ENCODE measurements at regions not wholly inside any gene's neighbourhood (a gene's known extent, or its start where the extent isn't known, plus 50 kb on each side); places are given as distances from the start of the nearest gene placed in this dataset.
"Not testable (repeated sequence)": the region's sequence is repeated elsewhere in the genome, so short reads cannot be mapped to it uniquely, and the experiment has no call there.

GRCh38 chrX:41029332-41029731 is 55.9 kb upstream of the USP9X start:
- TF ChIP-seq CTCF (IDR thresholded peaks at IDR 0.05; ENCODE audit: low read length) (no peak), EZH2 (IDR thresholded peaks at IDR 0.05; ENCODE audit: borderline replicate concordance, low read length) (no peak)
- Histone ChIP-seq H3F3A (ENCODE audit: insufficient read depth, low read length) (no peaks in the 10 kb centered on the region), H3K36me3 (ENCODE audit: insufficient read depth, low read length) (no peaks in the 10 kb centered on the region), H3K9me2 (ENCODE audit: low read depth, low read length) (no peaks in the 10 kb centered on the region), H3K27me3 (ENCODE audit: insufficient read depth, low read length) (no peaks in the 10 kb centered on the region), H4K20me1 (ENCODE audit: insufficient read depth, low read length) (no peaks in the 10 kb centered on the region), H3K9me3 (ENCODE audit: low read length) (no peaks in the 10 kb centered on the region), H3K4me2 (ENCODE audit: low read length) (no peak overlapping the region), H3K79me2 (ENCODE audit: insufficient read depth, low read length) (no peaks in the 10 kb centered on the region), H3K4me1 (ENCODE audit: insufficient read depth, low read length, severe bottlenecking) (no peaks in the 10 kb centered on the region), H2AFZ (ENCODE audit: low read length) (no peak overlapping the region), H3K27ac (ENCODE audit: low read depth, low read length, poor library complexity, severe bottlenecking) (no peak overlapping the region), H3K4me3 (ENCODE audit: low read depth, low read length, poor library complexity, severe bottlenecking) (no peak overlapping the region), H3K9ac (ENCODE audit: low read length) (no peak overlapping the region)

DNA sequence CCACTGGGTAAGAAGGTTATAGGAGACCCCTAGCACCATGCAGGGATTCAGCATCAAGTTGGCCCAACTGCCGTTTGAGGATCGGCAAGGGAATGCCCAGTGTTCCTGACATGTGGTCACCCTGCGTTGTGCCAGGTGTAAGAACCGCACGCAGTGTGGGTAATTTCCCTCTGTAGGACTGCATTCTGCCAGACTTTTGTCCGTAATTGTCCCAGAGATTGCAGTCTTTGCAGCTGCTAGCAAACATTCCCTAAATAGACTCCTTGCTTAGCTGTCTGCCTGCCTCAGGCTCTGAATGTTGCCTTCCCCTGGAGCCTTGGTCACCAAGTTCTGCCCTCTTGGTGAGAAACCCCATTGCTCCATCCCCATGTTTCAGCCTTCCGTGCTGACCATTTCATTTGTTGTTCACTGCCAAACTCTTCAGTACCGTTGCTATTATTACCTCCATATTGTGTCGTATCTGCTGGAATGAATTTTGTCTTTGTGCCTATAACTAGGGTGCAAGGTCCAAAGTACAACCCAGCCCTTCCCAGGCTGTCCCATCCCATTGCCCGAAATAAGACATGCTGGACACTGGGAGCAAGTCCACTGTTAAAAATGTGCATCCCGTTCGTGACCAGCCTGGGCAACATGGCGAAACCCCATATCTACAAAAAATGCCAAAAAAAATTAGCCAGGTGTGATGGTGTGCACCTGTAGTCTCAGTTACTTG is 53.8 kb upstream of the USP9X start:
- H3K27me3 ChIP-seq (ENCODE audit: insufficient read depth, low read length), result no peaks in the 10 kb centered on the region
- TF ChIP-seq CTCF (IDR thresholded peaks at IDR 0.05; ENCODE audit: low read length), result no peak
- TF ChIP-seq EZH2 (IDR thresholded peaks at IDR 0.05; ENCODE audit: borderline replicate concordance, low read length), result no peak
- no peaks in the 10 kb centered on the region for H3K9me2 ChIP-seq (ENCODE audit: low read depth, low read length)
- no peaks in the 10 kb centered on the region for H3F3A ChIP-seq (ENCODE audit: insufficient read depth, low read length)
- H3K4me2 ChIP-seq (ENCODE audit: low read length), result no peak overlapping the region
- no peaks in the 10 kb centered on the region for H3K79me2 ChIP-seq (ENCODE audit: insufficient read depth, low read length)
- H3K4me3 ChIP-seq (ENCODE audit: low read depth, low read length, poor library complexity, severe bottlenecking), result no peak overlapping the region
- H3K9ac ChIP-seq (ENCODE audit: low read length), result no peak overlapping the region
- H3K9me3 ChIP-seq (ENCODE audit: low read length), result no peaks in the 10 kb centered on the region
- H4K20me1 ChIP-seq (ENCODE audit: insufficient read depth, low read length), result no peaks in the 10 kb centered on the region
- H3K36me3 ChIP-seq (ENCODE audit: insufficient read depth, low read length), result no peaks in the 10 kb centered on the region
- H3K27ac ChIP-seq (ENCODE audit: low read depth, low read length, poor library complexity, severe bottlenecking), result no peak overlapping the region
- no peak overlapping the region for H2AFZ ChIP-seq (ENCODE audit: low read length)
- no peaks in the 10 kb centered on the region for H3K4me1 ChIP-seq (ENCODE audit: insufficient read depth, low read length, severe bottlenecking)

DNA sequence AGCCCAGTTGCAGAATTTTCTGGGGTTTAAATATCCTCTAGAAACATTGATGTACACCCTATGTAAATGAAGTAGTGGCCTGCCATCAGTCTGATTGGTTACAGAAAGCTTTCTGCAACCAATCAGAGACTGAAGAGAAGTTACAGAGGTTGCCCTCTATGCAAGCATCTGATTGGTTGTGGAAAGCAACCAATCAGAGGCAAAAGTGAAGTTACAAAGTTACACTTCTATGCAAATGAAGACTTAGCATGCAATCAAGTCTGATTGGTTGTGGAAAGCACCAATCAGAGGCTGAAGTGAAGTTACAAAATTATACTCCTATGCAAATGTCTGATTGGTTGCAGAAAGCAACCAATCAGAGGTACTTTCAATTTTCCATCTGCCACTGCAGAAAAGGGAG is 51.9 kb upstream of the USP9X start:
- Histone ChIP-seq H3K4me1 (ENCODE audit: insufficient read depth, low read length, severe bottlenecking) (no peaks in the 10 kb centered on the region), H3K9me2 (ENCODE audit: low read depth, low read length) (no peaks in the 10 kb centered on the region), H3K9ac (ENCODE audit: low read length) (no peak overlapping the region), H2AFZ (ENCODE audit: low read length) (no peak overlapping the region), H4K20me1 (ENCODE audit: insufficient read depth, low read length) (no peaks in the 10 kb centered on the region), H3K36me3 (ENCODE audit: insufficient read depth, low read length) (no peaks in the 10 kb centered on the region), H3K27me3 (ENCODE audit: insufficient read depth, low read length) (no peaks in the 10 kb centered on the region), H3K27ac (ENCODE audit: low read depth, low read length, poor library complexity, severe bottlenecking) (no peak overlapping the region), H3F3A (ENCODE audit: insufficient read depth, low read length) (no peaks in the 10 kb centered on the region), H3K4me3 (ENCODE audit: low read depth, low read length, poor library complexity, severe bottlenecking) (no peak overlapping the region), H3K79me2 (ENCODE audit: insufficient read depth, low read length) (no peaks in the 10 kb centered on the region), H3K4me2 (ENCODE audit: low read length) (no peak overlapping the region), H3K9me3 (ENCODE audit: low read length) (no peaks in the 10 kb centered on the region)
- TF ChIP-seq EZH2 (IDR thresholded peaks at IDR 0.05; ENCODE audit: borderline replicate concordance, low read length) (no peak), CTCF (IDR thresholded peaks at IDR 0.05; ENCODE audit: low read length) (no peak)

DNA sequence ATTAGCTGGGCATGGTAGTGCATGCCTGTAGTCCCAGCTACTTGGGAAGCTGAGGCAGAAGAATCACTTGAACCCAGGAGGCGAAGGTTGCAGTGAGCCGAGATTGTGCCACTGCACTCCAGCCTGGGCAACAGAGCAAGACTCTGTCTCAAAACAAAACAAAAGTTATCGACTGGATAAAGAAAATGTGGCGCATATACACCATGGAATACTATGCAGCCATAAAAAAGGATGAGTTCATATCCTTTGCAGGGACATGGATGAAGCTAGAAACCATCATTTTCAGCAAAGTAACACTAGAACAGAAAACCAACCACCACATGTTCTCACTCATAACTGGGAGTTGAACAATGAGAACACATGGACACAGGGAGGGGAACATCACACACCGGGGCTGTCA is 50.3 kb upstream of the USP9X start:
- H3K4me3 ChIP-seq (ENCODE audit: low read depth, low read length, poor library complexity, severe bottlenecking); H3K4me2 ChIP-seq (ENCODE audit: low read length); H3K79me2 ChIP-seq (ENCODE audit: insufficient read depth, low read length); H3F3A ChIP-seq (ENCODE audit: insufficient read depth, low read length); H3K27me3 ChIP-seq (ENCODE audit: insufficient read depth, low read length); H2AFZ ChIP-seq (ENCODE audit: low read length); H3K9me2 ChIP-seq (ENCODE audit: low read depth, low read length); H3K36me3 ChIP-seq (ENCODE audit: insufficient read depth, low read length); H3K9ac ChIP-seq (ENCODE audit: low read length); H3K4me1 ChIP-seq (ENCODE audit: insufficient read depth, low read length, severe bottlenecking); H3K9me3 ChIP-seq (ENCODE audit: low read length); H4K20me1 ChIP-seq (ENCODE audit: insufficient read depth, low read length); H3K27ac ChIP-seq (ENCODE audit: low read depth, low read length, poor library complexity, severe bottlenecking): not testable (repeated sequence)
